ENCODE measurements at regions not wholly inside any gene's neighbourhood (a gene's known extent, or its start where the extent isn't known, plus 50 kb on each side); places are given as distances from the start of the nearest gene placed in this dataset.

DNA sequence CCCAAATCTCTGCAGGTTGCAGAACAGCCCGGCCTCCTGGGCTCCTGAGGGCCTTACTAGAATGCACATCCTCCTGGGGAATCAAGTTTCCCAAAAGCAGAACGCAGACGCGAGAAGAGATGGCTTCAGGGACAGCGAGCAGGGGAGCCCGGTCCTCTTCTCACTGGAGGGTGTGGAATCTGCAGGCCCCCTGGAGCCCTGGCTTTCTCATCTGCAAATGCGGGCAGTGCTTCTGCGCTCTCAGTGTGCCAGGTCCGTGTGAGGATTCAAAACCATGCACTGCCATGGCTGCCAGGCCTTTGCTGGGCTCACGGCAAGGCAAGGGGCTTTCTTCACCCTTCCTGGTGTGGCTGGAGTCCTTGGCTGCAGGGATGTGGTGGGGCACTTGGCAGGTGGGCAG is 330.9 kb upstream of the MKI67 start:
- DNase-seq (ENCODE audit: low read depth in 3 of 3, low spot score in 2 of 3) = no peak

DNA sequence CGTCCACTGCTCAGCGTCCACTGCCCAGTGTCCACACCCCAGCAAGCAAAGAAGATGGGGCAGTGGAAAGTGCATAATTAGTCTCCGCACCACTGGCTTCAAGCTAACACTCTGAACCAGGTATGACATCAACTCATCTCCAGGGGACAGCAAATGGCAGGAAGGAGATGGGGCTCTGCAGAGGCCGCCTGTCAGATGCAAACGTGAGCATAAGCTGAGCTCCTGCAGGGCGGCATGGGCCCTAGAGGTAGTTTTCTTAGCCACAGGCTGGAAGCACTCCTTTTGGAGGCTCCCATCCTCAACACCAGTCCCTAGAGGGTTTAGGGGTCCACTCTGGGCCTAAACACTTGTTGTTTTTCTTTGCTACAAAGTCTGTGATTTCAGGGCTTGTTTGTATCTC is 335.8 kb upstream of the MKI67 start:
- DNase-seq (ENCODE audit: low read depth in 3 of 3, low spot score in 2 of 3) = no peak

- DNase-seq (ENCODE audit: low read depth in 3 of 3, low spot score in 2 of 3) = no peak
Observed at GRCh38 chr10:128462844-128463243, 336.6 kb upstream of the MKI67 start.

GRCh38 chr10:128463991-128464760 is 338.0 kb upstream of the MKI67 start:
- DNase-seq (ENCODE audit: low read depth in 3 of 3, low spot score in 2 of 3) = no peak

- DNase-seq (ENCODE audit: low read depth in 3 of 3, low spot score in 2 of 3) = no peak
Observed at GRCh38 chr10:128465697-128466096, 339.5 kb upstream of the MKI67 start.

GRCh38 chr10:128466831-128467371 is 340.7 kb upstream of the MKI67 start:
- DNase-seq (ENCODE audit: low read depth in 3 of 3, low spot score in 2 of 3) = no peak

DNA sequence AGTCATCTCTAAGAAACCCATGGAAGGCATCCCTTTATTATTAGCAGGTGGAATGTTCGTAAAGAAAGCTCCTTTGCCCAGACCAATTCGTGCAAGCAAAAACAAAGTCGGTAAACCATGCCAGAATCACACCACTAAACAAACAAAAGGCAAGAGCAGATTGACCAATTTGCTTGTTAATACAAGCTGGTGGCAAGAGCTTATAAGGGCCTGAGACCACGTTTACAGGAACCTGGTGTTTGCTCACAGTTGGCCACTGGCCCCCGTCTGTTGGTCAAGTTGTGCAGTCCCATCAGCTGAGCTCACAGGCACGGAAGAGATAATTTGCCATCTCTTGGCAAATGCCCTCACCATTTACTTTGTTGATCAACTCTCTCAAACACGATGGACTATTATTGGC is 342.2 kb upstream of the MKI67 start:
- DNase-seq (ENCODE audit: low read depth in 3 of 3, low spot score in 2 of 3) = no peak

GRCh38 chr10:128469515-128469914 is 343.3 kb upstream of the MKI67 start:
- no peak for DNase-seq (ENCODE audit: low read depth in 3 of 3, low spot score in 2 of 3)

- no peak for DNase-seq (ENCODE audit: low read depth in 3 of 3, low spot score in 2 of 3)
Observed at GRCh38 chr10:128470321-128470965, 344.2 kb upstream of the MKI67 start.

DNA sequence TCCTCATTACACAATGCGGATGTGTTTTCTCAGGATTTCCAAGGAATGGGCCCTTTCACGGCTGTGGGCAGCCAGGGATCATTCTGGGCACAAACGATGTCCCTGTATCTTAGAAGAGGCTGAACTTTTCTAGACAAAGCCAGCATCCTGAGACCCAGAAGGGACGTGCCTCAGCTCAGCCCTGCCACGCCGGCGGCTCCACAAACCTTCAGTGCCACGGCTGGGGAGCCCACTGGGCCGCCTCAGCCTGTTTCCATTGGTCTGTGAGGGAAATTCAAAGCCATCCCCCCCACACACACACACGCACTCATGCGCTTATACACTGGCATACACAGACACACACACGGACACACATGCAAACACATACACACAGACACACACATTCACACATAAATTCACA is 344.9 kb upstream of the MKI67 start:
- DNase-seq (ENCODE audit: low read depth in 3 of 3, low spot score in 2 of 3) = no peak

DNA sequence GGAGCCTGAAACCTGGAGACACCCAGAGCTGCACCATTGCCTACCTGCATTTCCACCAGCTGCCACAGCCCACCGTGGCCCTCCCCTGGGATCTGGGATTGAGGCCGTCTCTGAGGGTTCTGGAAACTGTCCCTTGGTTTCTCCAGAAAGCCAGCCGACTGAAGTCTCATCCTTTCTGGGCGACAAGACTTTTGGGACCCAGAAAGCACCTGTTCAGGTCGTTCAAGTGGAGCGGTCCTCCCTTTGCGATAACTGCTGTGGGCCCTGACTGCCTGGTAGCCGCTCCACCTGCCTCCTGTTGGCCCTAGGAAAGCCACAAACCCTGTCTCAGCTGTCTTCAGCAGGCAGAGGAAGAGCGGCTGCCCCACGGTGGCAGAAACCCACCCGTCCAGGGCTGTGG is 346.0 kb upstream of the MKI67 start:
- no peak for DNase-seq (ENCODE audit: low read depth in 3 of 3, low spot score in 2 of 3)

DNA sequence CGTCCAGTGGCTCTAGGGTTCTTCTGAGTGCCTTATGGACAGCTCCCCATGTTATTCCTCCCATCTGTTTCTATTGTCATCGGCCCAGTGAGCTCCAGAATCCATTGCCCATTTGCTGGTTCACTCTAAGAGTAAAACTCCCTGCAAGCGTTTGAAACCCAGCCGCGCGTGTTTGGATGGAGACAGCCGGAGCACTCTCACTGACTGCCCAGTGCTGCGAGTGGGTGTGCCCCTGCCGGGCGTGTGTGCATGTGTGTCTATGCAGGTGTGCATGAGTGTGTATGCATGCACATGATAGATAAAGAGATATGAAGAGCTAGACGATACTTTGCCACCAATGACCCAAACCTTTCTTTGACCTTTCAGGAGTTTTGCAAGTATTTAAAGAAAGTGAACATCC is 347.2 kb upstream of the MKI67 start:
- DNase-seq (ENCODE audit: low read depth in 3 of 3, low spot score in 2 of 3) = no peak

GRCh38 chr10:128473911-128474310 is 347.7 kb upstream of the MKI67 start:
- no peak for DNase-seq (ENCODE audit: low read depth in 3 of 3, low spot score in 2 of 3)

DNA sequence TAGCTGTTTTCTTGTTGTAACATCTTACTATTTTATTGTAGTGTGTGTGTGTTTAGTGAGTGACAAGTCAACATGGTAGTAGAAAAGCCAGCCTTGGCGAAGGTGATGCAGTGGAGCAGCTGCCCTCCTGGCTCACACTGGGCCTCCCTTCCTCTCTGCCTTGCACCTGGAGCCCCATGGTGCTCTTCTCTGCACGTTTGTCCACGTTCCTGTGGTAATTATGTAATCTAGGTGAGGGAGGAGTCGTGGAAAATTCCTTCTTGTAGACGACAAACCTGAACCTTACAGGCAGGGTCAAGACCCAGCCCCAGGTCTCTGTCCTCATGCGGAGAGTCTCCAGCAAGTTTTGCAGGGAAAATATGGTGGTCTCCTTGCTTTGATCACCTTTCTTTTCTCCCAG is 348.3 kb upstream of the MKI67 start:
- DNase-seq (ENCODE audit: low read depth in 3 of 3, low spot score in 2 of 3) = no peak

DNA sequence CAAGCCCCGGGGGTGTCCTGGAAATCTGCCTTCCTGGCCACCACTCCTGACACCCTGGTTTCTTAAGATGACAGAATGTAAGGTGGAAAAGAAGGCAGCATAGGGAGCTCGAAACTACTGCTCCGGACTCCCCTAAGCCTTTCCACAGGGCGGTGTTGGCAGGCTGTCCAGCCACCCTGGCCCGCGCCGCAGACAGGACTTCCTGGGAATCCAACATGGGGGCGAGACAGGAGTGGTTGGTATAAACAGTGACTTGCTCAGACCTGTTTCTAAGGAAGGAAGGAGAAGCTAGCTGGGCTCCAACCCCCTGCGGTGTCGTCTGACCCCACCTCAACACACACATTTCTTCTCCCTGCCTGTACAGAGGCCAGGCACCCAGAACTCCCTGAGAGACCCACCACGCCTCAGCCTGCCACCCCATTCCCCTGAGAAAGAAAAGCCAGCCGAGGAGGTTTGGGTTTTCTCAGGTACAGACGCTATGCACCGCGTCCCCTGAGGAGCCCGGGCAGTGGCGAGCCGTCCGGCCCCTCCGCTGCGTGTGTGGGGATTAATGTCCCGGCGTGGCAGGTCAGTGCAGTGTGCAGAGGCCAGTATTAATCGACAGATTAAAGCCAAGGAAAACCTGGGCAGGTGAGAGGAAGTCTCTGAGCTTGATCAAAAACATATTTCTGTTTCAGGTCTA is 349.6 kb upstream of the MKI67 start:
- DNase-seq (ENCODE audit: low read depth in 3 of 3, low spot score in 2 of 3) = no peak

GRCh38 chr10:128476368-128476725 is 350.1 kb upstream of the MKI67 start:
- no peak for DNase-seq (ENCODE audit: low read depth in 3 of 3, low spot score in 2 of 3)

- DNase-seq (ENCODE audit: low read depth in 3 of 3, low spot score in 2 of 3) = no peak
Observed at GRCh38 chr10:128476845-128477244, 350.6 kb upstream of the MKI67 start.

GRCh38 chr10:128480601-128481000 is 354.4 kb upstream of the MKI67 start:
- no peak for DNase-seq (ENCODE audit: low read depth in 3 of 3, low spot score in 2 of 3)

- no peak for DNase-seq (ENCODE audit: low read depth in 3 of 3, low spot score in 2 of 3)
Observed at GRCh38 chr10:128481152-128481840, 355.1 kb upstream of the MKI67 start.

DNA sequence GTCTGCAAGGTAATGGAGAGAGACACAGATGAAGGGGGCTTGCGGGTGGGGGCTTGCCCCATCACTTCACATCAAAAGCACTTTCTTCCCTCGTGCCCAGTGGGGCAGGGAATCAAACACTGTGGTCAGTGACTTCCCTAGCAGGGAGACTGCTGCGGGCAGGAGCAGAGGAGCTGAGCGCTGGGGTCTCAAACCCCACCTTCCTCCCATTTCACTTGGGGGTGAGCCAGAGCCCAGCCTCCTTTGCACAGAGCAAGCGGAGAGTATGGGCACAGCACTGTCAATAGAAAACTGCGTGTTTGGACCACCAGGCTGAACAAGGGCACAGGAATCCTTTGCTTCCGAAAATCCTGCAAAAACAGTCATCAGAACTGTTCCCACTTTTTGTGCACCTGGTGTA is 355.8 kb upstream of the MKI67 start:
- DNase-seq (ENCODE audit: low read depth in 3 of 3, low spot score in 2 of 3) = no peak

- DNase-seq (ENCODE audit: low read depth in 3 of 3, low spot score in 2 of 3) = no peak
Observed at GRCh38 chr10:128483216-128483615, 357.0 kb upstream of the MKI67 start.

Measured in right renal cortex interstitium (tissue), 3 donors.